Activated CD8-positive, alpha-beta T cell treated with anti-CD3 and anti-CD28 coated beads for 36 hours (primary cell): ENCODE measurements at regions not wholly inside any gene's neighbourhood (a gene's known extent, or its start where the extent isn't known, plus 50 kb on each side); places are given as distances from the start of the nearest gene placed in this dataset.

Experiments
- ATAC-seq: fragments of 200-7000 bp; cut with Tn5 transposase; one replicate; pipeline ENCODE4 v1.10.0; 2021; ENCODE audit warnings: mild to moderate bottlenecking, moderate library complexity
- CTCF ChIA-PET: fragments of 350-600 bp; sonication (Branson Sonifier 250); formaldehyde crosslinking; loops from one replicate; lab custom pipeline; 2021; ENCODE audit warnings: antibody characterized with exemption; lab: Charles Lee
- POLR2A ChIA-PET: fragments of 350-600 bp; sonication (Branson Sonifier 250); formaldehyde crosslinking; loops from one replicate; lab custom pipeline; 2021; ENCODE audit warnings: antibody characterized with exemption; lab: Charles Lee
- DNase-seq: peaks from one replicate; pipeline ENCODE4 v3.0.0-alpha.2; 2020
- H3K27ac Mint-ChIP-seq: one replicate; pipeline ENCODE4 v1.8.0; 2021; ENCODE audit warnings: mild to moderate bottlenecking, mixed read lengths
- H3K27me3 Mint-ChIP-seq: one replicate; pipeline ENCODE4 v1.8.0; 2021; ENCODE audit warnings: mixed read lengths
- H3K36me3 Mint-ChIP-seq: one replicate; pipeline ENCODE4 v1.8.0; 2021; ENCODE audit warnings: low read depth, mixed read lengths
- H3K4me1 Mint-ChIP-seq: one replicate; pipeline ENCODE4 v1.8.0; 2021; ENCODE audit warnings: low read depth, mixed read lengths
- H3K4me3 Mint-ChIP-seq: one replicate; pipeline ENCODE4 v1.8.0; 2021; ENCODE audit warnings: mild to moderate bottlenecking, moderate library complexity, mixed read lengths
- H3K9me3 Mint-ChIP-seq: one replicate; pipeline ENCODE4 v1.8.0; 2021; ENCODE audit warnings: mixed read lengths
- intact Hi-C: fragments of 100-400 bp; cut with micrococcal nuclease; formaldehyde crosslinking; loops from one replicate; pipeline ENCODE4 v1.10.0; 2022
- TF ChIP-seq, protein P1 (sequence below): fragments of 200-600 bp; IDR thresholded peaks from one replicate; pipeline ENCODE4 v1.8.0; 2022; ENCODE audit warnings: antibody characterized with exemption, mild to moderate bottlenecking

DNA sequence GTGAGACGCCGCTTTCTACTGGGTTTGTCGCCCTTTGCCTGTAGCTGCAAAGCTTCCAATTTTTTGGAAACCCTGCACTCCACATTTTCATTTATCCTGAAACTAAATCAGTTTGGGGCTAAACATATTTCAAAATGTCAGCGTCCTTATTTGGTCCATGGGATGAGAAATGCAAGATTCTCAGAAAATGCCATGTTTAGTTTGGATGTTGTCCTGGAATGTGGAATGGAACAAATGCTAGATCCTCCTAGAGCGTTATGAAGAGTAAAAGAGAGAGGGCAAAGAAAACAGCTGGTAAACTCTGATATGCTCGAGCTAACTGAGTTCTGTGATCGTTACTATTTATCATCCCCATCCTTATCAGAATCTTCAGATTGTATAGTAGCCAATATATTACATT is 236.9 kb downstream of the KLF6 start:
- Mint-ChIP-seq H3K27ac (no peak overlapping the region), H3K36me3 (no peaks in the 10 kb centered on the region), H3K9me3 (peaks cover 4% of the 10 kb centered on the region), H3K4me1 (no peaks in the 10 kb centered on the region), H3K4me3 (no peak overlapping the region), H3K27me3 (peaks cover 2% of the 10 kb centered on the region)
- TF ChIP-seq, protein P1, sequence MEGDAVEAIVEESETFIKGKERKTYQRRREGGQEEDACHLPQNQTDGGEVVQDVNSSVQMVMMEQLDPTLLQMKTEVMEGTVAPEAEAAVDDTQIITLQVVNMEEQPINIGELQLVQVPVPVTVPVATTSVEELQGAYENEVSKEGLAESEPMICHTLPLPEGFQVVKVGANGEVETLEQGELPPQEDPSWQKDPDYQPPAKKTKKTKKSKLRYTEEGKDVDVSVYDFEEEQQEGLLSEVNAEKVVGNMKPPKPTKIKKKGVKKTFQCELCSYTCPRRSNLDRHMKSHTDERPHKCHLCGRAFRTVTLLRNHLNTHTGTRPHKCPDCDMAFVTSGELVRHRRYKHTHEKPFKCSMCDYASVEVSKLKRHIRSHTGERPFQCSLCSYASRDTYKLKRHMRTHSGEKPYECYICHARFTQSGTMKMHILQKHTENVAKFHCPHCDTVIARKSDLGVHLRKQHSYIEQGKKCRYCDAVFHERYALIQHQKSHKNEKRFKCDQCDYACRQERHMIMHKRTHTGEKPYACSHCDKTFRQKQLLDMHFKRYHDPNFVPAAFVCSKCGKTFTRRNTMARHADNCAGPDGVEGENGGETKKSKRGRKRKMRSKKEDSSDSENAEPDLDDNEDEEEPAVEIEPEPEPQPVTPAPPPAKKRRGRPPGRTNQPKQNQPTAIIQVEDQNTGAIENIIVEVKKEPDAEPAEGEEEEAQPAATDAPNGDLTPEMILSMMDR = no peak
- intact Hi-C loops = no loop called here
- ChIA-PET CTCF (no interaction called here), POLR2A (no interaction called here)
- DNase-seq (no peak), ATAC-seq (no peak)

DNA sequence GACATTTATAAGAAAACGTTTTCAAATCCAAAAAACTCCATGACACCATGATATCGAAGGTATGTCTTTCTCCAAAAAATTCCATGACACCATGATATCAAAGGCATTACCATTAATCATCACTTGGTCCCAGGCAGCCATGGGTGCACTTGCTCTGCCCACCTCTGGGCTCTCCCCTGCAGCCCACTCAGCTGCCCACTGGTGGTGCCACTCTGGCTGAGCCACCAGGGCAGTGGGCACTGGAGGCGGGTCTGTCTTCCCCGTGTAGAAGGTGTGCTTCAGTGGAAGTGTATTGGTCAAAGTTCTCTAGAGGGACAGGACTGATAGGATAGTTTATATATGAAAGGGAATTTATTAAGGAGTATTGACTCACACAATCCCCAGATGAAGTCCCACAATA is 240.4 kb downstream of the KLF6 start:
- H3K4me1 Mint-ChIP-seq = no peaks in the 10 kb centered on the region
- ATAC-seq = no peak
- H3K9me3 Mint-ChIP-seq = peaks cover 4% of the 10 kb centered on the region
- H3K27me3 Mint-ChIP-seq = peaks cover 2% of the 10 kb centered on the region
- POLR2A ChIA-PET = no interaction called here
- CTCF ChIA-PET = no interaction called here
- H3K27ac Mint-ChIP-seq = no peak overlapping the region
- no peaks in the 10 kb centered on the region for H3K36me3 Mint-ChIP-seq
- TF ChIP-seq, protein P1 = no peak
- no peak overlapping the region for H3K4me3 Mint-ChIP-seq
- intact Hi-C loops = no loop called here
- no peak for DNase-seq

DNA sequence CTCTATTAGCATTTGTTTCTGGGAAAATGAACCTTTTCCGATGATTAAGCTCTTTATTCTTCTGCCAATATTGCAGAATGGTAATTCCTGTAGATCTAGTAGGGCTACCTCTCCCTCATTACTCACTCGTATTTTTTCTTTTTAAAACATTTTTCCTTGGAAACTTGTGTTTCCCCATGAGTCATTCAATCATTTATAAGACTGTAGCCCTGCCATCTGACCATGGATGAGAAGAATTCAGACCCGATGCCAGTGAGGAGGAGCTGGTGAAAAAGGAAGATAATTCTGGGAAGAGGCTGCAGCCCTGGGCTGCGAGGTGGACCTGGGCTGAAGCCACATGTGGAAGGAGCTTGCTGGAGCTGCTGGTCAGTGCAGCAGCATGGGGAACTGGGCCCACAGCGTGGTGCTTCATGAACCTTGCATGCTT is 242.8 kb downstream of the KLF6 start:
- H3K36me3 Mint-ChIP-seq = no peaks in the 10 kb centered on the region
- TF ChIP-seq, protein P1 = no peak
- intact Hi-C loops = no loop called here

DNA sequence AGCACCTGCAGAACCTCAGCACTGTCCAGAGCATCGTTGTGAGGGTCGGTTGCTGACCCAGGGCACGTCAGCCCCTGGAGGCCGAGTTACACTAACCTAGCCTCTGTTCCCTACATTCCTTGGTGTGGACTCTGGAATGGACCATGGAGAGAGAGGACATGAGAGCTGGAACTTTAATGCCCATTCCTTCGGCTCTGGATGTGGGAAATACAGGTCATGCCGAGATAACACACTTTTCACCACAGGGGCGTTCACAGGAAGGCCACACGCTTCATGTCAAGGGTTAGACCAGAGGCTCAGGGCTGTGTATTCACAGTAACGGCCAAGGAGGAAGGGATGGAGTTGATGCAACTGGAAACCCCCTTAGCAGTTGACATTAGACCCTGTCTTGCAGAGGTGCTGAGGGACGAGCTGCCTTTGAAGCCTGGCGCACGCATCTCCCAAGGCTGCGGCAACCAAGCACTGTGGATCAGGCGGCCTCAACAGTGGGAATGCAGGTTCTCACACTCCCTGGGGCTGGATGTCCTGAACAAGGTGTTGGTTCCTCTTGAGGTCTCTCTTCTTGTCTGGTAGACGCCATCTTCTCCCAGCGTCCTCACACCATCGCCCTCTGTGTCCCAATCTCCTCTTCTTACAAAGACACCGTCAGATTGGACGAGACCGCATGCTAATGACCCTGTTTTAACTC is 245.2 kb downstream of the KLF6 start:
- H3K4me3 Mint-ChIP-seq = no peak overlapping the region
- ChIA-PET CTCF (no interaction called here), POLR2A (no interaction called here)
- intact Hi-C loops = no loop called here
- TF ChIP-seq, protein P1 = no peak
- H3K27ac Mint-ChIP-seq = no peak overlapping the region
- ATAC-seq (no peak), DNase-seq (no peak)
- no peaks in the 10 kb centered on the region for H3K36me3 Mint-ChIP-seq
- no peaks in the 10 kb centered on the region for H3K9me3 Mint-ChIP-seq
- H3K27me3 Mint-ChIP-seq = no peaks in the 10 kb centered on the region
- peaks cover 4% of the 10 kb centered on the region for H3K4me1 Mint-ChIP-seq

More for the DNA sequence above, 242.8 kb downstream of the KLF6 start:
- Mint-ChIP-seq H3K27ac (no peak overlapping the region), H3K4me3 (no peak overlapping the region), H3K27me3 (no peaks in the 10 kb centered on the region), H3K4me1 (peaks cover 4% of the 10 kb centered on the region), H3K9me3 (peaks cover 1% of the 10 kb centered on the region)
- no peak for ATAC-seq
- ChIA-PET CTCF (interaction anchor here (1.2 kb wide), 1 partner anchor 9 kb away, joined by 3 read pairs; no protein-coding TSS in a partner anchor), POLR2A (interaction anchor here (0.6 kb wide), 1 partner anchor 10 kb away, joined by 3 read pairs; no protein-coding TSS in a partner anchor)
- DNase-seq = no peak

DNA sequence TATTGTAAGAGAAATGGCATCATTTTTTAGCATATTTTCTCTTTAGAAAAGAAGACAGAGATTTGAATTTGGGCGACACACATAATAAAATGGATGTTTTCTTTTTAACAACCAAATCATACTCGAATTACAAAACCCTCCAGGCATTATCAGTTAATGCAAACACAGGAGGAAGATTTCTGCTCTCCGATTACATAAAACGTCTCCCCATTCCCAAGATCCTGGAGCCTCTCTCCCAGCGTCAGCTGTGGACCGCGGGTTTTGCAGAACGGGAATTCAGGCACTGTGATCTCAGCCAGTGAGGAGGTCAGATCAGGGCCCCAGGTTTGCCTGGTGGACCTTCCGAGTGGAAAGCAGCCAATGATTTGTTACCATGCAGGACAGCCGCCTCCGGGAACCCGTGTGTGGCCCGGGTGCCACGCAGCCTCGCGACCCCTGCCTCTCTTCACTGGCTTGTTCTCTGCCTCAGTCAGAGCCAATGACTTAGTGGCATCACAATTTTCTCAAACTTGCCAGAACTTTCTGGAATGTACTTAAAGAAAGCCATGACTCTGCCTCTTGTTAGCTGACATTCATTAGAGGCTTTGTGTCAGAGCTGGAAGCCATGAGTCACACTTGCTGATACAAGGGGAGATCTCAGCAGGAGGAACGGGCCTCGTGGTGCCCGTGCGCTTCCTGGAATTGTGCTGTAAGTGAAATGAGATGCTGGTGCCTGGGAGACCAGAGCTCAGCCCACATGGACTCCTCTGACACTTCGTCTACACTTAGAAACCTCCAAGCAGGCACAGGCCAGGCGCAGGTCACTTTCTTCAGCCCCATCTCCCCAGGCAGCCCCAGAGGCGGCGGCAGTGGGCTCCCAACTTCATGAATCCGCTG is 246.1 kb downstream of the KLF6 start:
- intact Hi-C loops = no loop called here
- CTCF ChIA-PET = no interaction called here
- Mint-ChIP-seq H3K4me1 (peaks cover 4% of the 10 kb centered on the region), H3K27ac (no peak overlapping the region), H3K9me3 (no peaks in the 10 kb centered on the region), H3K4me3 (no peak overlapping the region), H3K36me3 (no peaks in the 10 kb centered on the region), H3K27me3 (no peaks in the 10 kb centered on the region)
- TF ChIP-seq, protein P1 = no peak
- ATAC-seq = no peak
- DNase-seq = peak; percentile 34
- POLR2A ChIA-PET = no interaction called here
